Vagina (tissue), 2 donors: ENCODE measurements at regions not wholly inside any gene's neighbourhood (a gene's known extent, or its start where the extent isn't known, plus 50 kb on each side); places are given as distances from the start of the nearest gene placed in this dataset.

Experiments
- DNase-seq, 2 donors: peaks; one replicate each; pipeline ENCODE4 v3.0.0-alpha.2; 2017; ENCODE audit errors: extremely low spot score in 2 of 2
- H3K27ac ChIP-seq: fragments of 200-600 bp; sonication (generic); one replicate; pipeline ENCODE4 v1.5.1; 2019
- H3K27me3 ChIP-seq: fragments of 200-600 bp; sonication (generic); one replicate; pipeline ENCODE4 v1.5.1; 2019
- H3K36me3 ChIP-seq, 2 donors: fragments of 200-600 bp; sonication (generic); one replicate each; pipeline ENCODE4 v1.5.1; 2017 to 2019
- H3K4me1 ChIP-seq: fragments of 200-600 bp; sonication (generic); one replicate; pipeline ENCODE4 v1.5.1; 2019
- H3K4me3 ChIP-seq, 2 donors: fragments of 200-600 bp; sonication (generic); 1 replicate in 1 of 2; 2 replicates in 1 of 2; pipeline ENCODE4 v1.5.1; 2016 to 2019
- H3K9me3 ChIP-seq: fragments of 200-600 bp; sonication (generic); one replicate; pipeline ENCODE4 v1.5.1; 2019
- POLR2A ChIP-seq, 2 donors: fragments of 450-650 bp; IDR thresholded peaks; one replicate each; pipeline ENCODE4 v1.6.1; 2017; ENCODE audit warnings: antibody characterized with exemption in 2 of 2, mild to moderate bottlenecking in 2 of 2, moderate library complexity in 2 of 2
- POLR2AphosphoS5 ChIP-seq, 2 donors: sonication (generic); formaldehyde crosslinking; IDR thresholded peaks; one replicate each; pipeline ENCODE4 v1.9.0; 2017; ENCODE audit warnings: antibody characterized with exemption in 2 of 2, mild to moderate bottlenecking in 2 of 2, low read depth in 1 of 2; ENCODE audit not compliant: insufficient read depth in 1 of 2
- intact Hi-C: fragments of 100-400 bp; cut with DNase I; formaldehyde crosslinking; loops from one replicate; pipeline ENCODE4 v1.15.1; 2023
- TF ChIP-seq, protein P1 (sequence below), 3 experiments: fragments of 450-650 bp in 2 of 3; fragments of 200-600 bp in 1 of 3; sonication (generic) in 1 of 3; IDR thresholded peaks; one replicate each; pipeline ENCODE4 v1.5.1; 2017 to 2019; ENCODE audit warnings: antibody characterized with exemption in 3 of 3, mild to moderate bottlenecking in 2 of 3, moderate library complexity in 2 of 3

GRCh38 chr3:64888840-64889392 is 201.1 kb upstream of the ADAMTS9 start:
- Histone ChIP-seq H3K4me1 (peaks cover 18% of the 10 kb centered on the region), H3K27ac (no peak overlapping the region), H3K36me3 (no peaks in the 10 kb centered on the region), H3K4me3 (no peak overlapping the region), H3K27me3 (no peaks in the 10 kb centered on the region), H3K9me3 (no peaks in the 10 kb centered on the region)
- DNase-seq: no peak
- TF ChIP-seq, protein P1, sequence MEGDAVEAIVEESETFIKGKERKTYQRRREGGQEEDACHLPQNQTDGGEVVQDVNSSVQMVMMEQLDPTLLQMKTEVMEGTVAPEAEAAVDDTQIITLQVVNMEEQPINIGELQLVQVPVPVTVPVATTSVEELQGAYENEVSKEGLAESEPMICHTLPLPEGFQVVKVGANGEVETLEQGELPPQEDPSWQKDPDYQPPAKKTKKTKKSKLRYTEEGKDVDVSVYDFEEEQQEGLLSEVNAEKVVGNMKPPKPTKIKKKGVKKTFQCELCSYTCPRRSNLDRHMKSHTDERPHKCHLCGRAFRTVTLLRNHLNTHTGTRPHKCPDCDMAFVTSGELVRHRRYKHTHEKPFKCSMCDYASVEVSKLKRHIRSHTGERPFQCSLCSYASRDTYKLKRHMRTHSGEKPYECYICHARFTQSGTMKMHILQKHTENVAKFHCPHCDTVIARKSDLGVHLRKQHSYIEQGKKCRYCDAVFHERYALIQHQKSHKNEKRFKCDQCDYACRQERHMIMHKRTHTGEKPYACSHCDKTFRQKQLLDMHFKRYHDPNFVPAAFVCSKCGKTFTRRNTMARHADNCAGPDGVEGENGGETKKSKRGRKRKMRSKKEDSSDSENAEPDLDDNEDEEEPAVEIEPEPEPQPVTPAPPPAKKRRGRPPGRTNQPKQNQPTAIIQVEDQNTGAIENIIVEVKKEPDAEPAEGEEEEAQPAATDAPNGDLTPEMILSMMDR (IDR thresholded peaks at IDR 0.05): no peak
- TF ChIP-seq POLR2AphosphoS5 (IDR thresholded peaks at IDR 0.05; ENCODE audit: insufficient read depth in 1 of 2, low read depth in 1 of 2) (no peak), POLR2A (IDR thresholded peaks at IDR 0.05) (no peak)
- intact Hi-C loops: no loop called here

DNA sequence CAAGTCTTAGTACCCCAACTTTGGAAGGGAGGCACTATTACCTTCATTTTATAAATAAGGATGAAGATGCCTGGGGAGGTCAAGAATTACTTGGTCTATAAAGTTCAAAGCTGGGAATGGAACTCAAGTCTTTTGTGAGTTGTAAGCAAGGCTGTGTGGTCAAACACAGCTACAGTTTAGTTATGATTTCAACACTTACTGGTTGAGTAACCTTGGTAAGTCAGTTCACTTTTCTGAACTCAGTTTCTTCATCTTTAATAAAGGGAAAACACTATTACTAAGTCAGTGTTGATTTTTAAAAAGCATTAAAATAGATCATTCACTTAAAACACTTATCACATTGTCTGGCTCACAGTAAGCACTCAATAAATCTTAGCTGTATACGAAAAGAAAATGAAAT is 200.4 kb upstream of the ADAMTS9 start:
- DNase-seq: no peak
- intact Hi-C loops: no loop called here
- H3K4me3 ChIP-seq: no peak overlapping the region
- H3K36me3 ChIP-seq: no peaks in the 10 kb centered on the region
- no peak overlapping the region for H3K27ac ChIP-seq
- peaks cover 18% of the 10 kb centered on the region for H3K4me1 ChIP-seq
- H3K27me3 ChIP-seq: no peaks in the 10 kb centered on the region
- no peaks in the 10 kb centered on the region for H3K9me3 ChIP-seq
- TF ChIP-seq POLR2A (IDR thresholded peaks at IDR 0.05) (no peak), POLR2AphosphoS5 (IDR thresholded peaks at IDR 0.05; ENCODE audit: insufficient read depth in 1 of 2, low read depth in 1 of 2) (no peak)
- TF ChIP-seq, protein P1 (IDR thresholded peaks at IDR 0.05): no peak

DNA sequence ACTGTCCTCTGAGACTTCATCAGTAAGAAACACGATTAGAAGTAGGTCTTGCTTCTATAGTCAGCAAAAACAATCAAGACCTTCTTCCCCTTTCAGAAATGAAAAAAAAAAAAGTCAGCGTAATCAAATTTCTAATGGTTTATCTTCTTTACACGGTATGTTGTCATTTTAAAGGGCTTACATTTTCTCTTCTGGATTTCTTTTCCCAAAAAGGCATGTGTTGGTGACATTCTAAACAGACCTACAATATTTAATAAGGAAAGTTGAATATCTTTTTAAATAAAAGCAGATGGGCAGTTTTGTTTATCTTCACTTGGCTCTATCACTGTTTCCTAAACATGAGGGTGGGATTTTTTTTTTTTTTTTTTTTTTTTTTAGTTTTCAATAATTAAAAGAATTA is 197.3 kb upstream of the ADAMTS9 start:
- no peak for TF ChIP-seq POLR2AphosphoS5 (IDR thresholded peaks at IDR 0.05; ENCODE audit: insufficient read depth in 1 of 2, low read depth in 1 of 2)
- TF ChIP-seq, protein P1 (IDR thresholded peaks at IDR 0.05): no peak
- no peak for TF ChIP-seq POLR2A (IDR thresholded peaks at IDR 0.05)
- DNase-seq: no peak
- intact Hi-C loops: no loop called here
- Histone ChIP-seq H3K27ac (peak overlapping the region; percentile 20), H3K36me3 (no peaks in the 10 kb centered on the region), H3K4me3 (no peak overlapping the region), H3K4me1 (peaks cover 18% of the 10 kb centered on the region), H3K27me3 (no peaks in the 10 kb centered on the region), H3K9me3 (no peaks in the 10 kb centered on the region)

DNA sequence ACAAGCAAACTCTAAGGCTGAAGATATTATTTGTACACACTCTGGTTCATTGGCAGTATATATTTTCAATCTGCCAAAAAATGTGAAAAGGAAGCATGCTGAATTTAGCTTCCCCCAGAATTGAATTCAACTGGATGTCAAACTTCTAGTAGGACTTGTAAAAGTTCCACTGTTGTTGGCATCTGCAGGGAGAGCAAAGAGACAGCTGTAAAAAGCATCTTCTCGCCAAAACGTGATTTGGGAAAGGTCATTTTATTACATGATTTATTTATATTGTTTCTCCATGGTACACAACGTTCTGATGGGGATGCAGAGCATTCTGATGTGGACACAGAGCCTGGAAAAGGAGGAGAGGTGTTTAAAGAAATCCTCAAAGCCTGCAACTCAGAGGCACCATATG is 196.7 kb upstream of the ADAMTS9 start:
- H3K4me3 ChIP-seq: no peak overlapping the region
- H3K9me3 ChIP-seq: no peaks in the 10 kb centered on the region
- no peaks in the 10 kb centered on the region for H3K27me3 ChIP-seq
- H3K4me1 ChIP-seq: peaks cover 18% of the 10 kb centered on the region
- no peaks in the 10 kb centered on the region for H3K36me3 ChIP-seq
- peak in 1 of 2 donors; percentile 52 for TF ChIP-seq POLR2AphosphoS5 (IDR thresholded peaks at IDR 0.05; ENCODE audit: insufficient read depth in 1 of 2, low read depth in 1 of 2)
- TF ChIP-seq, protein P1 (IDR thresholded peaks at IDR 0.05): no peak
- TF ChIP-seq POLR2A (IDR thresholded peaks at IDR 0.05): no peak
- intact Hi-C loops: no loop called here
- peak overlapping the region; percentile 32 for H3K27ac ChIP-seq
- no peak for DNase-seq

- no peaks in the 10 kb centered on the region for H3K27me3 ChIP-seq
- intact Hi-C loops: no loop called here
- no peaks in the 10 kb centered on the region for H3K9me3 ChIP-seq
- no peak for DNase-seq
- no peak overlapping the region for H3K27ac ChIP-seq
- no peak for TF ChIP-seq POLR2AphosphoS5 (IDR thresholded peaks at IDR 0.05; ENCODE audit: insufficient read depth in 1 of 2, low read depth in 1 of 2)
- TF ChIP-seq, protein P1 (IDR thresholded peaks at IDR 0.05): no peak
- no peaks in the 10 kb centered on the region for H3K36me3 ChIP-seq
- no peak overlapping the region for H3K4me3 ChIP-seq
- H3K4me1 ChIP-seq: peaks cover 11% of the 10 kb centered on the region
Observed at GRCh38 chr3:64880916-64881315, 193.1 kb upstream of the ADAMTS9 start.
